HepG2 (cell line): ENCODE measurements at regions not wholly inside any gene's neighbourhood (a gene's known extent, or its start where the extent isn't known, plus 50 kb on each side); places are given as distances from the start of the nearest gene placed in this dataset.

Experiments used
- DNMT3B ChIP-seq: conservative IDR thresholded peaks from 2 replicates; pipeline ENCODE4 v1.6.1; 2016; ENCODE audit warnings: missing biosample characterization, control low read depth
- FOXP1 ChIP-seq, 2 experiments: fragments of 450-650 bp in 1 of 2; IDR thresholded peaks; 2 replicates each; pipeline ENCODE4 v1.6.1; 2017 to 2018; ENCODE audit warnings: antibody characterized with exemption in 1 of 2
- GLMP ChIP-seq: sonication (generic); formaldehyde crosslinking; IDR thresholded peaks from 2 replicates; pipeline ENCODE4 v1.9.0; 2021; ENCODE audit warnings: missing genetic modification reagents, mild to moderate bottlenecking, borderline replicate concordance
- IKZF5 ChIP-seq: IDR thresholded peaks from 2 replicates; pipeline ENCODE4 v1.6.1; 2018; ENCODE audit warnings: missing genetic modification reagents, mild to moderate bottlenecking, missing compliant biosample characterization
- KLF13 ChIP-seq: sonication (generic); formaldehyde crosslinking; IDR thresholded peaks from 2 replicates; pipeline ENCODE4 v1.4.0; 2020; ENCODE audit warnings: mild to moderate bottlenecking, missing genetic modification reagents
- MATR3 ChIP-seq: sonication (generic); formaldehyde crosslinking; IDR thresholded peaks from 2 replicates; pipeline ENCODE4 v1.4.0; 2020; ENCODE audit warnings: missing genetic modification reagents
- PAF1 ChIP-seq: IDR thresholded peaks from 2 replicates; pipeline ENCODE4 v1.6.1; 2016; ENCODE audit warnings: missing genetic modification reagents, missing compliant biosample characterization
- PBX2 ChIP-seq: IDR thresholded peaks from 2 replicates; pipeline ENCODE4 v1.6.1; 2016; ENCODE audit warnings: control low read depth
- REXO4 ChIP-seq: sonication (generic); formaldehyde crosslinking; IDR thresholded peaks from 2 replicates; pipeline ENCODE4 v1.8.0; 2022; ENCODE audit warnings: missing genetic modification reagents, mild to moderate bottlenecking, borderline replicate concordance
- ZGPAT ChIP-seq: IDR thresholded peaks from 2 replicates; pipeline ENCODE4 v1.6.1; 2016; ENCODE audit warnings: mild to moderate bottlenecking
- ZNF674 ChIP-seq: sonication (generic); formaldehyde crosslinking; IDR thresholded peaks from 2 replicates; pipeline ENCODE4 v1.5.0; 2020; ENCODE audit warnings: low read depth, mild to moderate bottlenecking, missing genetic modification reagents
- ZNF724P ChIP-seq: sonication (generic); formaldehyde crosslinking; IDR thresholded peaks from 2 replicates; pipeline ENCODE4 v1.8.0; 2022; ENCODE audit warnings: missing genetic modification reagents, borderline replicate concordance

GRCh38 chr7:115125312-115125711 lies 203.4 kb downstream of the MDFIC start (continued):
- TF ChIP-seq GLMP (no peak), REXO4 (CRISPR knock-in tag) (no peak), PBX2 (CRISPR knock-in tag) (no peak), ZGPAT (CRISPR knock-in tag) (no peak), ZNF674 (CRISPR knock-in tag) (no peak), ZNF724P (CRISPR knock-in tag) (no peak), PAF1 (CRISPR knock-in tag) (no peak), MATR3 (CRISPR knock-in tag) (no peak), FOXP1 (IDR thresholded peaks at IDR 0.05) (no peak), FOXP1 (CRISPR knock-in tag; IDR thresholded peaks at IDR 0.05) (no peak), KLF13 (CRISPR knock-in tag) (no peak), DNMT3B (CRISPR knock-in tag) (no peak), IKZF5 (CRISPR knock-in tag) (no peak)
